GM23338 (cell line): ENCODE measurements at regions not wholly inside any gene's neighbourhood (a gene's known extent, or its start where the extent isn't known, plus 50 kb on each side); places are given as distances from the start of the nearest gene placed in this dataset.

Experiments
- ATAC-seq: fragments of 200-7000 bp; cut with Tn5 transposase; 3 replicates; pipeline ENCODE4 v1.9.1; 2020
- DNase-seq: peaks from one replicate; pipeline ENCODE4 v3.0.0-alpha.2; 2015; ENCODE audit warnings: low spot score
- H2AFZ ChIP-seq: fragments of 200-600 bp; sonication (generic); 2 replicates; pipeline ENCODE4 v1.8.0; 2016; ENCODE audit warnings: antibody characterized with exemption, mild to moderate bottlenecking, moderate library complexity
- H3F3A ChIP-seq: fragments of 200-600 bp; sonication (generic); replicated peaks from 2 replicates; pipeline ENCODE4 v1.8.0; 2017; ENCODE audit warnings: antibody characterized with exemption, mixed run types, low read depth
- H3K27ac ChIP-seq: fragments of 200-600 bp; sonication (generic); 2 replicates; pipeline ENCODE4 v1.6.1; 2016; ENCODE audit warnings: low read depth
- H3K27me3 ChIP-seq: fragments of 200-600 bp; sonication (generic); 2 replicates; pipeline ENCODE4 v1.8.0; 2016; ENCODE audit warnings: mild to moderate bottlenecking, mixed run types, moderate library complexity; ENCODE audit not compliant: insufficient read depth
- H3K36me3 ChIP-seq: fragments of 200-600 bp; sonication (generic); 2 replicates; pipeline ENCODE4 v1.8.0; 2016; ENCODE audit warnings: mild to moderate bottlenecking; ENCODE audit not compliant: insufficient read depth
- H3K4me1 ChIP-seq: fragments of 200-600 bp; sonication (generic); 2 replicates; pipeline ENCODE4 v1.8.0; 2016; ENCODE audit warnings: mild to moderate bottlenecking, moderate library complexity; ENCODE audit not compliant: insufficient read depth
- H3K4me2 ChIP-seq: fragments of 200-600 bp; sonication (generic); 2 replicates; pipeline ENCODE4 v1.7.1; 2017; ENCODE audit warnings: mixed run types
- H3K4me3 ChIP-seq: fragments of 200-600 bp; sonication (generic); 2 replicates; pipeline ENCODE4 v1.6.1; 2016; ENCODE audit warnings: mixed run types
- H3K79me2 ChIP-seq: fragments of 200-600 bp; sonication (generic); replicated peaks from 2 replicates; pipeline ENCODE4 v1.8.0; 2017; ENCODE audit warnings: mild to moderate bottlenecking; ENCODE audit not compliant: insufficient read depth
- H3K9me2 ChIP-seq: fragments of 200-600 bp; sonication (generic); 2 replicates; pipeline ENCODE4 v1.8.0; 2017; ENCODE audit not compliant: insufficient read depth
- H4K20me1 ChIP-seq: fragments of 200-600 bp; sonication (generic); replicated peaks from 2 replicates; pipeline ENCODE4 v1.8.0; 2017; ENCODE audit warnings: mild to moderate bottlenecking; ENCODE audit not compliant: insufficient read depth
- H3K27ac Mint-ChIP-seq: 2 replicates; pipeline ENCODE4 v1.8.0; 2020; ENCODE audit warnings: inconsistent platforms, mild to moderate bottlenecking, moderate library complexity, mixed read lengths
- H3K27me3 Mint-ChIP-seq: 3 replicates; pipeline ENCODE4 v1.8.0; 2022; ENCODE audit warnings: low read depth, mild to moderate bottlenecking, moderate library complexity, mixed read lengths, inconsistent platforms; ENCODE audit not compliant: insufficient read depth, poor library complexity
- H3K36me3 Mint-ChIP-seq: 3 replicates; pipeline ENCODE4 v1.8.0; 2021; ENCODE audit warnings: low read depth, mild to moderate bottlenecking, inconsistent platforms, moderate library complexity, mixed read lengths
- H3K4me1 Mint-ChIP-seq: 3 replicates; pipeline ENCODE4 v1.8.0; 2020; ENCODE audit warnings: mild to moderate bottlenecking, inconsistent platforms, mixed read lengths
- H3K4me3 Mint-ChIP-seq: 3 replicates; pipeline ENCODE4 v1.8.0; 2021; ENCODE audit warnings: moderate library complexity, mild to moderate bottlenecking, inconsistent platforms, mixed read lengths
- H3K9me3 Mint-ChIP-seq: 3 replicates; pipeline ENCODE4 v1.8.0; 2020; ENCODE audit warnings: moderate library complexity, mild to moderate bottlenecking, inconsistent platforms, mixed read lengths
- EZH2phosphoT487 ChIP-seq: fragments of 200-600 bp; sonication (generic); IDR thresholded peaks from one replicate; pipeline ENCODE4 v1.8.1; 2018; ENCODE audit warnings: antibody characterized with exemption; ENCODE audit not compliant: unreplicated experiment
- JUNB ChIP-seq: IDR thresholded peaks from one replicate; pipeline ENCODE4 v1.6.1; 2016; ENCODE audit warnings: antibody characterized with exemption; ENCODE audit not compliant: unreplicated experiment
- NANOG ChIP-seq: IDR thresholded peaks from 2 replicates; pipeline ENCODE4 v1.6.1; 2016; ENCODE audit warnings: antibody characterized with exemption, borderline replicate concordance
- POLR2AphosphoS5 ChIP-seq: IDR thresholded peaks from 2 replicates; pipeline ENCODE4 v1.6.1; 2016; ENCODE audit warnings: antibody characterized with exemption, low read depth
- STAT1 ChIP-seq: IDR thresholded peaks from one replicate; pipeline ENCODE4 v1.6.1; 2016; ENCODE audit warnings: antibody characterized with exemption; ENCODE audit not compliant: unreplicated experiment
- ZNF114 ChIP-seq: fragments of 250-450 bp; sonication (Bioruptor Pico); IDR thresholded peaks from 2 replicates; pipeline ENCODE4 v1.5.0; 2020; ENCODE audit warnings: mild to moderate bottlenecking, moderate library complexity
- TF ChIP-seq, protein P1 (sequence below), 2 experiments: fragments of 200-600 bp in 1 of 2; sonication (generic) in 1 of 2; conservative IDR thresholded peaks; 2 replicates each; pipeline versions ENCODE4 v1.5.1 to v1.6.1; 2016 to 2017; ENCODE audit warnings: antibody characterized with exemption in 2 of 2, low read depth in 2 of 2, mild to moderate bottlenecking in 2 of 2, moderate library complexity in 1 of 2
- TF ChIP-seq, protein P2 (sequence below): IDR thresholded peaks from one replicate; pipeline ENCODE4 v1.6.1; 2018; ENCODE audit warnings: antibody characterized with exemption; ENCODE audit not compliant: unreplicated experiment

DNA sequence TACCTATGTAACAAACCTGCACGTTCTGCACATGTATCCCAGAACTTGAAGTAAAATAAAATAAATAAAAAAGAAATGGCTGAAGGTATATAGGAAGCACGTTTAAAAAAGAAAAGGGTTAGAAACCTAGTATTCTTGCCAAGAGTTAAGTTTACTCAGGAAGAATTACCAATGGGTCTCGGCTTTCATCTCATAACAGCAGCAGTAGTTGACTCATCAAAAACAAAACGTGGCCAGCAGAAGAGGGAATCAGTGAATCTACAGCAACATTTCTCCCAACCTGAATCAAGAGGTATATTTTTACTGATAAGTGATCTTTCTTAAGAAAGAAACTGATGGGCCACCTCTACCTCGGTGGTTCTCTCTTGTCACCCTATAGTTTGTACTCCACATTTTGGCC is 340.3 kb downstream of the BRINP2 start:
- TF ChIP-seq, protein P1, sequence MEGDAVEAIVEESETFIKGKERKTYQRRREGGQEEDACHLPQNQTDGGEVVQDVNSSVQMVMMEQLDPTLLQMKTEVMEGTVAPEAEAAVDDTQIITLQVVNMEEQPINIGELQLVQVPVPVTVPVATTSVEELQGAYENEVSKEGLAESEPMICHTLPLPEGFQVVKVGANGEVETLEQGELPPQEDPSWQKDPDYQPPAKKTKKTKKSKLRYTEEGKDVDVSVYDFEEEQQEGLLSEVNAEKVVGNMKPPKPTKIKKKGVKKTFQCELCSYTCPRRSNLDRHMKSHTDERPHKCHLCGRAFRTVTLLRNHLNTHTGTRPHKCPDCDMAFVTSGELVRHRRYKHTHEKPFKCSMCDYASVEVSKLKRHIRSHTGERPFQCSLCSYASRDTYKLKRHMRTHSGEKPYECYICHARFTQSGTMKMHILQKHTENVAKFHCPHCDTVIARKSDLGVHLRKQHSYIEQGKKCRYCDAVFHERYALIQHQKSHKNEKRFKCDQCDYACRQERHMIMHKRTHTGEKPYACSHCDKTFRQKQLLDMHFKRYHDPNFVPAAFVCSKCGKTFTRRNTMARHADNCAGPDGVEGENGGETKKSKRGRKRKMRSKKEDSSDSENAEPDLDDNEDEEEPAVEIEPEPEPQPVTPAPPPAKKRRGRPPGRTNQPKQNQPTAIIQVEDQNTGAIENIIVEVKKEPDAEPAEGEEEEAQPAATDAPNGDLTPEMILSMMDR (conservative IDR thresholded peaks at IDR 0.05; ENCODE audit: low read depth in 2 of 2) = no peak
- TF ChIP-seq NANOG = no peak
- Mint-ChIP-seq H3K27me3 (no peaks in the 10 kb centered on the region), H3K36me3 (no peaks in the 10 kb centered on the region), H3K27ac (no peak overlapping the region), H3K9me3 (peaks cover 2% of the 10 kb centered on the region; the same call in 1 of the 3 replicates), H3K4me3 (no peak overlapping the region), H3K4me1 (no peaks in the 10 kb centered on the region)
- H3F3A ChIP-seq = no peaks in the 10 kb centered on the region
- H3K27ac ChIP-seq = no peak overlapping the region
- no peak overlapping the region for H3K4me2 ChIP-seq
- no peaks in the 10 kb centered on the region for H3K4me1 ChIP-seq
- no peak overlapping the region for H3K4me3 ChIP-seq
- H4K20me1 ChIP-seq = no peaks in the 10 kb centered on the region
- no peak overlapping the region for H2AFZ ChIP-seq
- H3K79me2 ChIP-seq = no peaks in the 10 kb centered on the region
- no peaks in the 10 kb centered on the region for H3K9me2 ChIP-seq
- H3K27me3 ChIP-seq = no peaks in the 10 kb centered on the region
- H3K36me3 ChIP-seq = no peaks in the 10 kb centered on the region
- ATAC-seq (no peak), DNase-seq (no peak)

- Mint-ChIP-seq H3K27me3 (peaks cover 2% of the 10 kb centered on the region), H3K9me3 (peaks cover 4% of the 10 kb centered on the region; the same call in 2 of the 3 replicates), H3K27ac (no peak overlapping the region), H3K4me1 (peaks cover 7% of the 10 kb centered on the region; the same call in 2 of the 3 replicates), H3K4me3 (no peak overlapping the region), H3K36me3 (no peaks in the 10 kb centered on the region)
- H2AFZ ChIP-seq = no peak overlapping the region
- no peaks in the 10 kb centered on the region for H3K27me3 ChIP-seq
- ATAC-seq (no peak), DNase-seq (no peak)
- H3F3A ChIP-seq = no peaks in the 10 kb centered on the region
- no peaks in the 10 kb centered on the region for H3K79me2 ChIP-seq
- H3K36me3 ChIP-seq = no peaks in the 10 kb centered on the region
- no peak overlapping the region for H3K4me2 ChIP-seq
- H3K27ac ChIP-seq = no peak overlapping the region
- no peaks in the 10 kb centered on the region for H3K4me1 ChIP-seq
- no peaks in the 10 kb centered on the region for H4K20me1 ChIP-seq
- H3K9me2 ChIP-seq = no peaks in the 10 kb centered on the region
- no peak overlapping the region for H3K4me3 ChIP-seq
- TF ChIP-seq JUNB (no peak), POLR2AphosphoS5 (no peak), ZNF114 (CRISPR knock-in tag) (no peak), NANOG (no peak), STAT1 (no peak), EZH2phosphoT487 (no peak)
- TF ChIP-seq, protein P1 (conservative IDR thresholded peaks at IDR 0.05; ENCODE audit: low read depth in 2 of 2) = no peak
- TF ChIP-seq, protein P2, sequence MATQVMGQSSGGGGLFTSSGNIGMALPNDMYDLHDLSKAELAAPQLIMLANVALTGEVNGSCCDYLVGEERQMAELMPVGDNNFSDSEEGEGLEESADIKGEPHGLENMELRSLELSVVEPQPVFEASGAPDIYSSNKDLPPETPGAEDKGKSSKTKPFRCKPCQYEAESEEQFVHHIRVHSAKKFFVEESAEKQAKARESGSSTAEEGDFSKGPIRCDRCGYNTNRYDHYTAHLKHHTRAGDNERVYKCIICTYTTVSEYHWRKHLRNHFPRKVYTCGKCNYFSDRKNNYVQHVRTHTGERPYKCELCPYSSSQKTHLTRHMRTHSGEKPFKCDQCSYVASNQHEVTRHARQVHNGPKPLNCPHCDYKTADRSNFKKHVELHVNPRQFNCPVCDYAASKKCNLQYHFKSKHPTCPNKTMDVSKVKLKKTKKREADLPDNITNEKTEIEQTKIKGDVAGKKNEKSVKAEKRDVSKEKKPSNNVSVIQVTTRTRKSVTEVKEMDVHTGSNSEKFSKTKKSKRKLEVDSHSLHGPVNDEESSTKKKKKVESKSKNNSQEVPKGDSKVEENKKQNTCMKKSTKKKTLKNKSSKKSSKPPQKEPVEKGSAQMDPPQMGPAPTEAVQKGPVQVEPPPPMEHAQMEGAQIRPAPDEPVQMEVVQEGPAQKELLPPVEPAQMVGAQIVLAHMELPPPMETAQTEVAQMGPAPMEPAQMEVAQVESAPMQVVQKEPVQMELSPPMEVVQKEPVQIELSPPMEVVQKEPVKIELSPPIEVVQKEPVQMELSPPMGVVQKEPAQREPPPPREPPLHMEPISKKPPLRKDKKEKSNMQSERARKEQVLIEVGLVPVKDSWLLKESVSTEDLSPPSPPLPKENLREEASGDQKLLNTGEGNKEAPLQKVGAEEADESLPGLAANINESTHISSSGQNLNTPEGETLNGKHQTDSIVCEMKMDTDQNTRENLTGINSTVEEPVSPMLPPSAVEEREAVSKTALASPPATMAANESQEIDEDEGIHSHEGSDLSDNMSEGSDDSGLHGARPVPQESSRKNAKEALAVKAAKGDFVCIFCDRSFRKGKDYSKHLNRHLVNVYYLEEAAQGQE = no peak
Measured at GRCh38 chr1:177505905-177506590, 335.3 kb downstream of the BRINP2 start.
